ENCODE measurements at regions not wholly inside any gene's neighbourhood (a gene's known extent, or its start where the extent isn't known, plus 50 kb on each side); places are given as distances from the start of the nearest gene placed in this dataset.
"Not testable (repeated sequence)": the region's sequence is repeated elsewhere in the genome, so short reads cannot be mapped to it uniquely, and the experiment has no call there.

- Mint-ChIP-seq H3K4me3 (no peak overlapping the region), H3K27me3 (no peaks in the 10 kb centered on the region), H3K36me3 (no peaks in the 10 kb centered on the region), H3K9me3 (no peaks in the 10 kb centered on the region), H3K27ac (no peak overlapping the region), H3K4me1 (no peaks in the 10 kb centered on the region)
- ATAC-seq (ENCODE audit: low read depth) = no peak
- DNase-seq (ENCODE audit: low spot score in 2 of 2) = no peak
Measured at GRCh38 chr10:36803229-36803628, 322.2 kb upstream of the ANKRD30A start.

- Mint-ChIP-seq H3K9me3 (no peaks in the 10 kb centered on the region), H3K4me1 (no peaks in the 10 kb centered on the region), H3K36me3 (no peaks in the 10 kb centered on the region), H3K27me3 (no peaks in the 10 kb centered on the region), H3K4me3 (no peak overlapping the region), H3K27ac (no peak overlapping the region)
- DNase-seq (ENCODE audit: low spot score in 2 of 2) = no peak
- no peak for ATAC-seq (ENCODE audit: low read depth)
Measured at GRCh38 chr10:36802490-36803153, 322.8 kb upstream of the ANKRD30A start.

GRCh38 chr10:36801660-36802059, 323.7 kb upstream of the ANKRD30A start:
- no peak for DNase-seq (ENCODE audit: low spot score in 2 of 2)
- no peaks in the 10 kb centered on the region for H3K4me1 Mint-ChIP-seq
- H3K4me3 Mint-ChIP-seq = no peak overlapping the region
- no peaks in the 10 kb centered on the region for H3K9me3 Mint-ChIP-seq
- H3K27me3 Mint-ChIP-seq = no peaks in the 10 kb centered on the region
- H3K27ac Mint-ChIP-seq = no peak overlapping the region
- H3K36me3 Mint-ChIP-seq = no peaks in the 10 kb centered on the region
- ATAC-seq (ENCODE audit: low read depth) = no peak

GRCh38 chr10:36794981-36795380, 330.4 kb upstream of the ANKRD30A start:
- Mint-ChIP-seq H3K4me3 (no peak overlapping the region), H3K4me1 (peaks cover 3% of the 10 kb centered on the region)
- ATAC-seq (ENCODE audit: low read depth) = no peak

GRCh38 chr10:36789974-36790373, 335.4 kb upstream of the ANKRD30A start:
- ATAC-seq (ENCODE audit: low read depth) = no peak

More at GRCh38 chr10:36794981-36795380, 330.4 kb upstream of the ANKRD30A start:
- Mint-ChIP-seq H3K9me3 (no peaks in the 10 kb centered on the region), H3K27ac (no peak overlapping the region), H3K27me3 (no peaks in the 10 kb centered on the region), H3K36me3 (no peaks in the 10 kb centered on the region)
- DNase-seq (ENCODE audit: low spot score in 2 of 2) = no peak

GRCh38 chr10:36788152-36788551, 337.2 kb upstream of the ANKRD30A start:
- no peaks in the 10 kb centered on the region for H3K4me1 Mint-ChIP-seq
- H3K4me3 Mint-ChIP-seq = no peak overlapping the region
- no peaks in the 10 kb centered on the region for H3K36me3 Mint-ChIP-seq
- no peaks in the 10 kb centered on the region for H3K9me3 Mint-ChIP-seq
- ATAC-seq (ENCODE audit: low read depth) (no peak), DNase-seq (ENCODE audit: low spot score in 2 of 2) (no peak)
- H3K27me3 Mint-ChIP-seq = no peaks in the 10 kb centered on the region
- no peak overlapping the region for H3K27ac Mint-ChIP-seq

More at GRCh38 chr10:36789974-36790373, 335.4 kb upstream of the ANKRD30A start:
- no peak for DNase-seq (ENCODE audit: low spot score in 2 of 2)
- H3K4me3 Mint-ChIP-seq = no peak overlapping the region
- H3K36me3 Mint-ChIP-seq = no peaks in the 10 kb centered on the region
- peaks cover 3% of the 10 kb centered on the region for H3K4me1 Mint-ChIP-seq
- H3K27me3 Mint-ChIP-seq = no peaks in the 10 kb centered on the region
- H3K27ac Mint-ChIP-seq = no peak overlapping the region
- no peaks in the 10 kb centered on the region for H3K9me3 Mint-ChIP-seq

GRCh38 chr10:36783400-36783799, 342.0 kb upstream of the ANKRD30A start:
- DNase-seq (ENCODE audit: low spot score in 2 of 2) (no peak), ATAC-seq (ENCODE audit: low read depth) (no peak)
- no peak overlapping the region for H3K4me3 Mint-ChIP-seq
- H3K4me1 Mint-ChIP-seq = no peaks in the 10 kb centered on the region
- H3K36me3 Mint-ChIP-seq = no peaks in the 10 kb centered on the region
- H3K27me3 Mint-ChIP-seq = peaks cover 1% of the 10 kb centered on the region
- no peak overlapping the region for H3K27ac Mint-ChIP-seq
- H3K9me3 Mint-ChIP-seq = no peaks in the 10 kb centered on the region

GRCh38 chr10:36781570-36781969, 343.8 kb upstream of the ANKRD30A start:
- Mint-ChIP-seq H3K4me1 (no peaks in the 10 kb centered on the region), H3K36me3 (no peaks in the 10 kb centered on the region), H3K9me3 (no peaks in the 10 kb centered on the region), H3K27ac (no peak overlapping the region), H3K27me3 (peaks cover 1% of the 10 kb centered on the region), H3K4me3 (no peak overlapping the region)
- no peak for ATAC-seq (ENCODE audit: low read depth)
- DNase-seq (ENCODE audit: low spot score in 2 of 2) = no peak

GRCh38 chr10:36780158-36780557, 345.2 kb upstream of the ANKRD30A start:
- peaks cover 1% of the 10 kb centered on the region for H3K27me3 Mint-ChIP-seq
- DNase-seq (ENCODE audit: low spot score in 2 of 2) = no peak
- no peaks in the 10 kb centered on the region for H3K9me3 Mint-ChIP-seq
- no peak for ATAC-seq (ENCODE audit: low read depth)
- no peak overlapping the region for H3K27ac Mint-ChIP-seq
- no peaks in the 10 kb centered on the region for H3K4me1 Mint-ChIP-seq
- H3K36me3 Mint-ChIP-seq = no peaks in the 10 kb centered on the region
- no peak overlapping the region for H3K4me3 Mint-ChIP-seq

- Mint-ChIP-seq H3K9me3 (no peaks in the 10 kb centered on the region), H3K4me3 (no peak overlapping the region), H3K4me1 (no peaks in the 10 kb centered on the region), H3K27ac (no peak overlapping the region), H3K27me3 (peaks cover 3% of the 10 kb centered on the region), H3K36me3 (no peaks in the 10 kb centered on the region)
- no peak for DNase-seq (ENCODE audit: low spot score in 2 of 2)
- no peak for ATAC-seq (ENCODE audit: low read depth)
Measured at GRCh38 chr10:36779238-36779846, 346.1 kb upstream of the ANKRD30A start.

- Mint-ChIP-seq H3K27ac (no peak overlapping the region), H3K9me3 (no peaks in the 10 kb centered on the region)
Measured at GRCh38 chr10:36778651-36779050, 346.7 kb upstream of the ANKRD30A start.

GRCh38 chr10:36773652-36774051, 351.7 kb upstream of the ANKRD30A start:
- no peak overlapping the region for H3K4me3 Mint-ChIP-seq
- no peaks in the 10 kb centered on the region for H3K36me3 Mint-ChIP-seq
- DNase-seq (ENCODE audit: low spot score in 2 of 2) (no peak), ATAC-seq (ENCODE audit: low read depth) (no peak)
- no peak overlapping the region for H3K27ac Mint-ChIP-seq
- peaks cover 2% of the 10 kb centered on the region for H3K27me3 Mint-ChIP-seq
- no peaks in the 10 kb centered on the region for H3K9me3 Mint-ChIP-seq
- no peaks in the 10 kb centered on the region for H3K4me1 Mint-ChIP-seq

More at GRCh38 chr10:36778651-36779050, 346.7 kb upstream of the ANKRD30A start:
- H3K4me1 Mint-ChIP-seq = no peaks in the 10 kb centered on the region
- H3K36me3 Mint-ChIP-seq = no peaks in the 10 kb centered on the region
- ATAC-seq (ENCODE audit: low read depth) = no peak
- no peak overlapping the region for H3K4me3 Mint-ChIP-seq
- peaks cover 3% of the 10 kb centered on the region for H3K27me3 Mint-ChIP-seq
- DNase-seq (ENCODE audit: low spot score in 2 of 2) = no peak

GRCh38 chr10:36771725-36772124, 353.7 kb upstream of the ANKRD30A start:
- no peak for DNase-seq (ENCODE audit: low spot score in 2 of 2)
- H3K9me3 Mint-ChIP-seq = no peaks in the 10 kb centered on the region
- H3K4me3 Mint-ChIP-seq = no peak overlapping the region
- H3K27ac Mint-ChIP-seq = no peak overlapping the region
- H3K4me1 Mint-ChIP-seq = no peaks in the 10 kb centered on the region
- peaks cover 2% of the 10 kb centered on the region for H3K27me3 Mint-ChIP-seq
- no peaks in the 10 kb centered on the region for H3K36me3 Mint-ChIP-seq
- no peak for ATAC-seq (ENCODE audit: low read depth)

- DNase-seq (ENCODE audit: low spot score in 2 of 2); H3K27ac Mint-ChIP-seq; H3K9me3 Mint-ChIP-seq; H3K27me3 Mint-ChIP-seq; H3K36me3 Mint-ChIP-seq; ATAC-seq (ENCODE audit: low read depth); H3K4me1 Mint-ChIP-seq; H3K4me3 Mint-ChIP-seq: not testable (repeated sequence)
Measured at GRCh38 chr10:36769741-36770140, 355.7 kb upstream of the ANKRD30A start.

- no peaks in the 10 kb centered on the region for H3K9me3 Mint-ChIP-seq
Measured at GRCh38 chr10:36766940-36767339, 358.5 kb upstream of the ANKRD30A start.

More at GRCh38 chr10:36766940-36767339, 358.5 kb upstream of the ANKRD30A start:
- no peak overlapping the region for H3K27ac Mint-ChIP-seq
- H3K27me3 Mint-ChIP-seq = no peaks in the 10 kb centered on the region
- no peak overlapping the region for H3K4me3 Mint-ChIP-seq
- no peak for ATAC-seq (ENCODE audit: low read depth)
- DNase-seq (ENCODE audit: low spot score in 2 of 2) = no peak
- no peaks in the 10 kb centered on the region for H3K4me1 Mint-ChIP-seq
- no peaks in the 10 kb centered on the region for H3K36me3 Mint-ChIP-seq

Measured in memory B cell (primary cell).